Lung (tissue), 11 donors: ENCODE measurements at regions not wholly inside any gene's neighbourhood (a gene's known extent, or its start where the extent isn't known, plus 50 kb on each side); places are given as distances from the start of the nearest gene placed in this dataset.

Source experiments
- ATAC-seq: fragments of 200-7000 bp; cut with Tn5 transposase; one replicate; pipeline ENCODE4 v1.9.1; 2020; ENCODE audit warnings: moderate number of reproducible peaks; ENCODE audit not compliant: insufficient read depth, low FRiP score
- DNase-seq, 3 donors: peaks; one replicate each; pipeline ENCODE4 v3.0.0-alpha.2; 2013 to 2017
- H3K27ac ChIP-seq, 2 donors: one replicate each; pipeline ENCODE4 v1.5.1; 2013; ENCODE audit warnings: mild to moderate bottlenecking in 2 of 2, moderate library complexity in 2 of 2, control low read depth in 1 of 2, inconsistent platforms in 1 of 2, low read depth in 1 of 2, low read length in 1 of 2
- H3K27me3 ChIP-seq, 3 donors: one replicate each; pipeline ENCODE4 v1.5.1; 2013; ENCODE audit warnings: low read length in 2 of 3; ENCODE audit not compliant: control insufficient read depth in 3 of 3, insufficient read depth in 3 of 3
- H3K36me3 ChIP-seq, 4 donors: one replicate each; pipeline ENCODE4 v1.5.1; 2013; ENCODE audit warnings: low read length in 4 of 4, mild to moderate bottlenecking in 1 of 4, moderate library complexity in 1 of 4; ENCODE audit not compliant: control insufficient read depth in 4 of 4, insufficient read depth in 4 of 4
- H3K4me1 ChIP-seq, 5 donors: one replicate each; pipeline ENCODE4 v1.5.1; 2013; ENCODE audit warnings: low read length in 5 of 5, mild to moderate bottlenecking in 2 of 5, moderate library complexity in 1 of 5; ENCODE audit not compliant: control insufficient read depth in 5 of 5, insufficient read depth in 5 of 5
- H3K4me3 ChIP-seq: one replicate; pipeline ENCODE4 v1.5.1; 2013; ENCODE audit warnings: mild to moderate bottlenecking, control low read depth, moderate library complexity
- H3K9ac ChIP-seq, 2 donors: one replicate each; pipeline ENCODE4 v1.5.1; 2013; ENCODE audit warnings: low read length in 2 of 2, control low read depth in 1 of 2; ENCODE audit not compliant: insufficient read depth in 1 of 2
- H3K9me3 ChIP-seq, 4 donors: one replicate each; pipeline ENCODE4 v1.5.1; 2013; ENCODE audit warnings: low read length in 3 of 4, mild to moderate bottlenecking in 1 of 4, moderate library complexity in 1 of 4; ENCODE audit not compliant: control insufficient read depth in 4 of 4, insufficient read depth in 3 of 4
- CTCF ChIP-seq: IDR thresholded peaks from 2 replicates; pipeline ENCODE4 v1.5.1; 2012; ENCODE audit warnings: mild to moderate bottlenecking; ENCODE audit errors: control extremely low read depth, extremely low read depth
- WGBS, 2 donors: extraction: QIAGEN DNeasy Blood & Tissue Kit; methylation state at CpG; one replicate each; pipeline ENCODE4 v1.1.7; 2013; 5-methylcytosine and 5-hydroxymethylcytosine counted together
- donor health status: control.
- donor health status: control.
- donor health status: Bipolar disorder and iron deficiency.
- donor health status: healthy.
- donor health status: DM: yes; HTN: yes; CAD: no.

DNA sequence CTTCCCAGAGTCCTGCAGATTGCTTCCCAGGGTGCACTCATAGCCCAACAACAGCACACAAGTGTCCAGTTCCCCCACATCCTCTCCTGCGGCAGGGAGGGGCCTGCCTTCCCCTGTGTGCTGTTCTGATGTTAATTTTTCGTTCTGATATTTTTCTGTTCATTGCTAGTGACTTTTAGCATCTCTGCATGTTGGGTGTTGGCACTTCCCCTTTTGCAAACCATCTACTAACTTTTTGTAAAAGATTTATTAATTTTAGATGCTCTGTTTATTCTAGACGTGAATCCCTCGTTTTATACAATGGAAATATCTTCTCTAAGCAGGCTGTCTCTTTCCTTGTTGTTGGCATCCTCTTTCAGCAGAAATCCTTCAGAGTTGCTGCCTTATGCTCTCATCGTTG lies 97.3 kb upstream of the DAP start:
- Histone ChIP-seq H3K4me1 (peaks cover 0 to 2% (median 0%) of the 10 kb centered on the region in 5 donors), H3K27ac (no peak overlapping the region), H3K36me3 (no peaks in the 10 kb centered on the region), H3K9me3 (peaks cover 0 to 2% (median 0%) of the 10 kb centered on the region in 4 donors), H3K27me3 (peaks cover 0 to 5% (median 2%) of the 10 kb centered on the region in 3 donors), H3K4me3 (no peak overlapping the region), H3K9ac (no peak overlapping the region)
- 36 to 47% methylated on average over 5 of the region's 5 CpGs for WGBS, 2 donors
- TF ChIP-seq CTCF: no peak
- no peak for ATAC-seq
- no peak for DNase-seq

GRCh38 chr5:10857338-10857733 lies 96.3 kb upstream of the DAP start:
- no peak for TF ChIP-seq CTCF
- no peak for DNase-seq
- peaks cover 0 to 5% (median 2%) of the 10 kb centered on the region in 3 donors for H3K27me3 ChIP-seq
- ATAC-seq: no peak
- H3K9me3 ChIP-seq: peaks cover 0 to 2% (median 0%) of the 10 kb centered on the region in 4 donors
- no peaks in the 10 kb centered on the region for H3K36me3 ChIP-seq
- H3K4me3 ChIP-seq: no peak overlapping the region
- no peak overlapping the region for H3K27ac ChIP-seq
- 48 to 50% methylated on average over 11 of the region's 11 CpGs for WGBS, 2 donors
- H3K9ac ChIP-seq: no peak overlapping the region
- peaks cover 0 to 2% (median 0%) of the 10 kb centered on the region in 5 donors for H3K4me1 ChIP-seq

GRCh38 chr5:10856683-10857337 lies 95.8 kb upstream of the DAP start:
- TF ChIP-seq CTCF: no peak
- peaks cover 0 to 5% (median 2%) of the 10 kb centered on the region in 3 donors for H3K27me3 ChIP-seq
- WGBS, 2 donors: 23% methylated on average over 16 of the region's 16 CpGs
- no peak for ATAC-seq
- H3K9me3 ChIP-seq: peaks cover 0 to 2% (median 0%) of the 10 kb centered on the region in 4 donors
- H3K27ac ChIP-seq: no peak overlapping the region
- peaks cover 0 to 2% (median 0%) of the 10 kb centered on the region in 5 donors for H3K4me1 ChIP-seq
- no peak overlapping the region for H3K9ac ChIP-seq
- peak; percentile 66 to 78 (median 68) for DNase-seq
- H3K4me3 ChIP-seq: no peak overlapping the region
- no peaks in the 10 kb centered on the region for H3K36me3 ChIP-seq
